ENCODE measurements at regions not wholly inside any gene's neighbourhood (a gene's known extent, or its start where the extent isn't known, plus 50 kb on each side); places are given as distances from the start of the nearest gene placed in this dataset.
A peak's percentile ranks its signal among the peaks of the same experiment; 100 is the strongest.
"Not testable (repeated sequence)": the region's sequence is repeated elsewhere in the genome, so short reads cannot be mapped to it uniquely, and the experiment has no call there.

DNA sequence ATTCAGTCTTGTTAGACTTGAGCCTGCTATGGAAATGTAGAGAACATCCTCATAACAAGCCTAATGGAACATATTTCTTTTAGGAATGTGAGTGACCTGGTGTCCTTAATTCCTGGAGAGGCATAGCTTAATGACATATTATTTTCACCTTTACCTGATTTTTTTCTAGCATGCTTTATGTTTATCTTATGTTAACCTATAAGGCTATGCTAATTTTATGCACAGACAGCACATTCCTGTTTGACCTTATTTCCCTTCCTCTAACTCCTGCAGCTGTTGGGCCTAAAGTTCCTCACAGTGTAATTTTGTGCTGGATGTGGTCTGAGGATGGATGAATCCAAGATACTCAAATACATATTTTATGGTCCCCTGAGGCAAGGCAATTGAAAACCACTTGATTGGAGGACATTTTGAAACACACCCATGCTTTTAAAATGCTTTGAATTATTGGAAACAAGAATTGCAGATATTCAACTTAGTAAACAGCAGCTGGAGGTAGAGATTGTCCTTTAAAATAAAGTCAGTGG, 111.5 kb downstream of the LARP7 start:
- intact Hi-C loops (cut with micrococcal nuclease), result no loop called here
- DNase-seq (ENCODE audit: extremely low read depth in 1 of 4, low spot score in 3 of 4) (no peak), ATAC-seq (no peak), FAIRE-seq (no peak)
- Histone ChIP-seq H3K27ac (ENCODE audit: extremely low read depth, low read depth, low read length) (no peak overlapping the region), H3K9me1 (ENCODE audit: control insufficient read depth, insufficient read depth, low read length) (no peaks in the 10 kb centered on the region), H3K4me3 (no peak overlapping the region), H3K9me3 (replicated peaks; ENCODE audit: control insufficient read depth, insufficient read depth, low read depth, low read length) (no peaks in the 10 kb centered on the region), H3K79me2 (ENCODE audit: control insufficient read depth, insufficient read depth, low read length) (no peaks in the 10 kb centered on the region), H3K9ac (ENCODE audit: insufficient read depth in 1 of 2, low read depth in 2 of 2, low read length in 2 of 2) (no peak overlapping the region), H3K4me1 (replicated peaks in 1 of 2; ENCODE audit: control insufficient read depth in 2 of 2, insufficient read depth in 2 of 2, low read length in 2 of 2) (no peaks in the 10 kb centered on the region), H3K27me3 (ENCODE audit: control insufficient read depth in 2 of 2, insufficient read depth in 2 of 2, low read length in 2 of 2) (peaks cover 3 to 6% of the 10 kb centered on the region in 2 experiments; a peak in 3 of 5 replicates), H4K20me1 (replicated peaks; ENCODE audit: control insufficient read depth, insufficient read depth, low read length) (no peaks in the 10 kb centered on the region), H2AFZ (ENCODE audit: low read depth, low read length) (no peak overlapping the region), H3K4me2 (ENCODE audit: insufficient read depth, low read length) (no peak overlapping the region), H3K36me3 (ENCODE audit: control insufficient read depth, insufficient read depth, low read length) (no peaks in the 10 kb centered on the region)
- BruUV-seq (replicated peaks), result no TSS peak
- POLR2A ChIA-PET, result no interaction called here
- CTCF ChIA-PET (ENCODE audit: low intra/inter-chr PET ratio), result no interaction called here
- in situ Hi-C loops (cut with MboI), result no loop called here
- no peak for TF ChIP-seq FOXA3 (CRISPR knock-in tag; conservative IDR thresholded peaks at IDR 0.05 in 1 of 2, IDR thresholded peaks at IDR 0.05 in 1 of 2)
- no peak for TF ChIP-seq MLX (CRISPR knock-in tag; conservative IDR thresholded peaks at IDR 0.05)
- no peak for TF ChIP-seq ZEB2 (IDR thresholded peaks at IDR 0.05)
- no peak for TF ChIP-seq U2AF1 (optimal IDR thresholded peaks at IDR 0.05; ENCODE audit: low read depth, low read length)
- no peak for TF ChIP-seq XRCC4 (IDR thresholded peaks at IDR 0.05; ENCODE audit: extremely low read depth, insufficient read depth, insufficient read length)
- TF ChIP-seq ELF1 (tag; IDR thresholded peaks at IDR 0.05), result no peak
- TF ChIP-seq ZNF316 (IDR thresholded peaks at IDR 0.05), result peak; percentile 33; the same call in 1 of the 2 replicates

GRCh38 chr4:112750749-112751148, 113.8 kb downstream of the LARP7 start:
- H3K4me1 ChIP-seq (replicated peaks in 1 of 2; ENCODE audit: control insufficient read depth in 2 of 2, insufficient read depth in 2 of 2, low read length in 2 of 2); H4K20me1 ChIP-seq (replicated peaks; ENCODE audit: control insufficient read depth, insufficient read depth, low read length); FAIRE-seq; intact Hi-C loops (cut with micrococcal nuclease); CTCF ChIA-PET (ENCODE audit: low intra/inter-chr PET ratio); H3K4me2 ChIP-seq (ENCODE audit: insufficient read depth, low read length); H3K36me3 ChIP-seq (ENCODE audit: control insufficient read depth, insufficient read depth, low read length); H3K9ac ChIP-seq (ENCODE audit: insufficient read depth in 1 of 2, low read depth in 2 of 2, low read length in 2 of 2); BruUV-seq (replicated peaks); H3K9me3 ChIP-seq (replicated peaks; ENCODE audit: control insufficient read depth, insufficient read depth, low read depth, low read length); H2AFZ ChIP-seq (ENCODE audit: low read depth, low read length); ATAC-seq; H3K4me3 ChIP-seq; DNase-seq (ENCODE audit: extremely low read depth in 1 of 4, low spot score in 3 of 4); H3K27ac ChIP-seq (ENCODE audit: extremely low read depth, low read depth, low read length); H3K79me2 ChIP-seq (ENCODE audit: control insufficient read depth, insufficient read depth, low read length); H3K27me3 ChIP-seq (ENCODE audit: control insufficient read depth in 2 of 2, insufficient read depth in 2 of 2, low read length in 2 of 2); H3K9me1 ChIP-seq (ENCODE audit: control insufficient read depth, insufficient read depth, low read length): not testable (repeated sequence)
- in situ Hi-C loops (cut with MboI), result loop anchor here (25.0 kb wide), 1 partner anchor 413 kb away; no protein-coding TSS in a partner anchor
- 1% methylated on average over 7 of the region's 7 CpGs for WGBS (ENCODE audit: insufficient coverage, low coverage, missing lambda C conversion rate)
- POLR2A ChIA-PET, result interaction anchor here (0.7 kb wide), 1 partner anchor 10 kb away, joined by 5 read pairs; no protein-coding TSS in a partner anchor
